ENCODE measurements at regions not wholly inside any gene's neighbourhood (a gene's known extent, or its start where the extent isn't known, plus 50 kb on each side); places are given as distances from the start of the nearest gene placed in this dataset.

DNA sequence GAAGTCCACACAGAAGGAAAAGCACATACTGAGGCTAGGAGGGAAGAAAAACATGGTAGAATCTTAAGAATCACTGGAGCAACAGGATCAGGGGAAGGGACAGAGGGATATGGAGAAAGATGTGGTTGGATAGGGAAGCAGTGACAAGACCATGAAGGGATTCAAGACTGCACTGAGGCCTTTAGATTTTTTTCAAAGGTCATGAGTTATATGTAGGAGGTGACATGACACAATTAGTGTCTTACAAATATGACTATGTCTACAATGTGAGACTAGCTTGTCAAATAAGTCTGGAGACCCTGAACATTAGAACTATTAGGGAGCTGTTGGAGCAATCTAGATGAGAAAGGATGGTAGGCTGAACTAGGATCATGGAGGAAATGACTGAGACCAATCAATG lies 1130.3 kb upstream of the ZEB2 start:
- no peak for DNase-seq (ENCODE audit: extremely low read depth, low read depth)
- TF ChIP-seq, protein P1, sequence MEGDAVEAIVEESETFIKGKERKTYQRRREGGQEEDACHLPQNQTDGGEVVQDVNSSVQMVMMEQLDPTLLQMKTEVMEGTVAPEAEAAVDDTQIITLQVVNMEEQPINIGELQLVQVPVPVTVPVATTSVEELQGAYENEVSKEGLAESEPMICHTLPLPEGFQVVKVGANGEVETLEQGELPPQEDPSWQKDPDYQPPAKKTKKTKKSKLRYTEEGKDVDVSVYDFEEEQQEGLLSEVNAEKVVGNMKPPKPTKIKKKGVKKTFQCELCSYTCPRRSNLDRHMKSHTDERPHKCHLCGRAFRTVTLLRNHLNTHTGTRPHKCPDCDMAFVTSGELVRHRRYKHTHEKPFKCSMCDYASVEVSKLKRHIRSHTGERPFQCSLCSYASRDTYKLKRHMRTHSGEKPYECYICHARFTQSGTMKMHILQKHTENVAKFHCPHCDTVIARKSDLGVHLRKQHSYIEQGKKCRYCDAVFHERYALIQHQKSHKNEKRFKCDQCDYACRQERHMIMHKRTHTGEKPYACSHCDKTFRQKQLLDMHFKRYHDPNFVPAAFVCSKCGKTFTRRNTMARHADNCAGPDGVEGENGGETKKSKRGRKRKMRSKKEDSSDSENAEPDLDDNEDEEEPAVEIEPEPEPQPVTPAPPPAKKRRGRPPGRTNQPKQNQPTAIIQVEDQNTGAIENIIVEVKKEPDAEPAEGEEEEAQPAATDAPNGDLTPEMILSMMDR (IDR thresholded peaks at IDR 0.05; ENCODE audit: low read depth, low read length, missing control alignments), result no peak
- no peak overlapping the region for H3K4me3 ChIP-seq (replicated peaks; ENCODE audit: low read depth, low read length)

DNA sequence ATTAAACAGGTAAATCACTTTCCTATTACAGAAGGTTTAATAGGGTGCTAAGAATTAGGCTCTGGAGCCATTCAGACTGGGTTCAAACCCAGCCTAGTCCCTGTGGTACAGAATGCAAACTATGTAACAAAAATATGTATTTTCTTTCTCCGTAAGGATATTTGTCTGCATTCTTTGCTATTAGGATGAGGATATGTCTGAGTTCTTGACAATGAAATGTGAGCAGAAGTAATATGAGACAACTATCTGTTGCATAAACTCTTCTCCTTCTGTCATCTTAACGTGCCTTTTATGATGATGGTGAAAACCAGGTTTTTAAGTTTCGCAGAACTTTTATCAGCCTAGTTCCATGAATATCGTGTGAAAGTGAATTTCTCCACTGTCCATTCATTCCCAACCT lies 1129.1 kb upstream of the ZEB2 start:
- no peak overlapping the region for H3K4me3 ChIP-seq (replicated peaks; ENCODE audit: low read depth, low read length)
- TF ChIP-seq, protein P1 (IDR thresholded peaks at IDR 0.05; ENCODE audit: low read depth, low read length, missing control alignments), result no peak
- DNase-seq (ENCODE audit: extremely low read depth, low read depth), result no peak

DNA sequence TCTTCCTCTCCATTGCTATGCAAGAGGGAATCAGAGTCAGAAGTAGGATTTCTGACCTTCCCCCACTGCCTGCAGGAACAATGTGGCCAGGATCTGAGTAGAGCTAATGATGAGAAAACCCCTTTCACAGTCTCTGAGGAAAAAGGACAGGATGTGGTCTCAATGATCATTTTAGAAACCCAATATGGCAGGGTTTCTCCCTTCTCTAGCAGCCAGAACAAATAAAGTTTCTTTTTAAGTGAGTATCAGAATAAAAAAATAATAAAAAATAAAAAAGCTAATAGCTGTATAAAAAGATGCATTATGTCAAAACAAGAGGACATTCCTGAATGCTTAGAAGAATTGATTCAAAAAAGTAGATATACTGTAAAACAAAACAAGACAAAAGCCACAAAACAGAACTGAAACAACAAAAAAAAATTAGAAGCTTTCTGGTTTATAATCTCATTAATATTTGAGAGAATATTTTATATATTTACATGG lies 1124.9 kb upstream of the ZEB2 start:
- TF ChIP-seq, protein P1 (IDR thresholded peaks at IDR 0.05; ENCODE audit: low read depth, low read length, missing control alignments), result no peak
- H3K4me3 ChIP-seq (replicated peaks; ENCODE audit: low read depth, low read length), result no peak overlapping the region
- no peak for DNase-seq (ENCODE audit: extremely low read depth, low read depth)

DNA sequence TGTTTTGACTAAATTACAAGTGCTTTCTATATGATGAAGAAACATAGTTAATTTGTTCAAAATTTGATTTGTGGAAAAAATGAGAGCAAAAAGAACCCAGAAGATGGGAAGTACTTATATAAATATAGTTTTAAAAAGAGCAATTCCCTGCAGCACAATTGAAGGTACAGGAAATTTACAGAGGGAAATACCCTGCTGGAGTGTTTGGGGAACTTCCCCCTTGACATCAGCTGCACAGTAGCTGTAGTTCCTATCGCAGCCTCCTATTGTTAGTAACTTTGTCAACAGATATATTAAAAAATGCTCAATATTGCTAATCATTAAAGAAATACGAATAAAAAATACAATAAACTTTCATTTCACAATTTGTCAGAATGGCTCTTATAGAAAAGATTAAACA lies 1118.8 kb upstream of the ZEB2 start:
- H3K4me3 ChIP-seq (replicated peaks; ENCODE audit: low read depth, low read length), result no peak overlapping the region
- no peak for DNase-seq (ENCODE audit: extremely low read depth, low read depth)
- TF ChIP-seq, protein P1 (IDR thresholded peaks at IDR 0.05; ENCODE audit: low read depth, low read length, missing control alignments), result no peak

DNA sequence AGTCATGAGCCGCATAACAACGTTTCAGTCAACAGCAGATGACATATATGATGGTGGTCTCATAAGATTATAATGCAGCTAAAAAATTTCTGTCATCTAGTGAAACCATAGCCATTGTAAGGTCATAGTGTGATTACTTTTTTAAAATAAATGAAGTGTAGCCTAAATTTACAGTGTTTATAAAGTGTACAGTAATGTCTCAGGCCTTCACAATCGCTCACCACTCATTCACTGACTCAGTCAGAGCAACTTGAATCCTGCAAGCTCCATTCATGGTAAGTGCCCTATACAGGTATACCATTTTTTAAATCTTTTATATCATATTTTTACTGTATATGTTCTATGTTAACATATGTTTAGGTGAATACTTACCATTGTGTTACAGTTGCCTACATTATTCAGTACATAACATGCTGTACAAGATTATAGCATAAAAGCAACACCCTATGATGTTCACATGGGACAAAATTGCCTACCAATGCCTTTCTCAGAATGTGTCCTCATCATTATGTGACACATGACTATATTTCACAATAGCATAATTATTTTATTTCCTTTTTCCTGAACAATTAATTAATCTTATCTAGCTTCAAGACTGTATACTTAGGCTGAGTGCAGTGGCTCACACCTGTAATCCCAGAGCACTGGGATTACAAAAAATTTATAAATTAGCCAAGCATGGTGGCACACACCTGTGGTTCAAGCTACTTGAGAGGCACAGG lies 1115.9 kb upstream of the ZEB2 start:
- TF ChIP-seq, protein P1 (IDR thresholded peaks at IDR 0.05; ENCODE audit: low read depth, low read length, missing control alignments), result no peak
- no peak overlapping the region for H3K4me3 ChIP-seq (replicated peaks; ENCODE audit: low read depth, low read length)
- DNase-seq (ENCODE audit: extremely low read depth, low read depth), result no peak

DNA sequence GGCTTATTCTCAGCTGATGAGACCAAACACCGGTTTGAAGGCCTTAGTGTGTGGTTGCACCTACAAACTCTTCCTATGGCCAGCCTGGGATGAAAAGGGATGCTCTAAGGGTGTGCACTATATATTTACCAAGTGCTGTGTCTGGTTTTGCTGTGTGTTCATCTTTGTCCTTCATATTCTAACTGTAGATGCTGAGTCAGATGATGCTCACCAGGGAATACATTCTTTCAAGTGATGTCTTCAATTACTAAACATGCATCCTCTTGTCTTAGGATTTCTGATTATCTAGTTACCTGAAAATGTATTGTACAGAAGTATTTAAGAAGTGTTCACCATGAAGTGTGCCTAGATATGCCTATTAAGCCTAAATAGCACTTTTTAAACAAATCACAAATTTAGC lies 1111.6 kb upstream of the ZEB2 start:
- DNase-seq (ENCODE audit: extremely low read depth, low read depth), result no peak
- TF ChIP-seq, protein P1 (IDR thresholded peaks at IDR 0.05; ENCODE audit: low read depth, low read length, missing control alignments), result no peak
- H3K4me3 ChIP-seq (replicated peaks; ENCODE audit: low read depth, low read length), result no peak overlapping the region

DNA sequence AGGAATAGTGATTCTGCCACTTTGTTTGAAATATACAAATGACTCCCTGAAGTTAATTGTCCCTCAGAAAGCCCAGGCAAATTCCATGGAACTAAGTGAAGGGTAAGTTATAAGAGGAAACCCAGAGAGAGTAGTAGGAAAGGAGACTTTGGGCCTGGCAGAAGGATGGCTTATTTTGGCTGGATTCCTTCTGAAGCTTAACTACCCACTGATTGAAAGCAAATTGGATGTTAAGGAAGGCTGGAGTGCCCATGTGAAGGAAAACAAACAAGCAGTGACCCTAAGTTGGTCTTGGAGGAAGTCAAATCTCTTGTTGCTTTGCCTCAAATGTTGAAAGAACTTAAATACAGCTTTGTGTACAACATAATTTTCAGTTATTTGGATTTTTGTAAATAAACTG lies 1106.4 kb upstream of the ZEB2 start:
- TF ChIP-seq, protein P1 (IDR thresholded peaks at IDR 0.05; ENCODE audit: low read depth, low read length, missing control alignments), result no peak
- no peak overlapping the region for H3K4me3 ChIP-seq (replicated peaks; ENCODE audit: low read depth, low read length)
- no peak for DNase-seq (ENCODE audit: extremely low read depth, low read depth)

All from HFF-Myc (cell line).